ENCODE measurements at regions not wholly inside any gene's neighbourhood (a gene's known extent, or its start where the extent isn't known, plus 50 kb on each side); places are given as distances from the start of the nearest gene placed in this dataset.

DNA sequence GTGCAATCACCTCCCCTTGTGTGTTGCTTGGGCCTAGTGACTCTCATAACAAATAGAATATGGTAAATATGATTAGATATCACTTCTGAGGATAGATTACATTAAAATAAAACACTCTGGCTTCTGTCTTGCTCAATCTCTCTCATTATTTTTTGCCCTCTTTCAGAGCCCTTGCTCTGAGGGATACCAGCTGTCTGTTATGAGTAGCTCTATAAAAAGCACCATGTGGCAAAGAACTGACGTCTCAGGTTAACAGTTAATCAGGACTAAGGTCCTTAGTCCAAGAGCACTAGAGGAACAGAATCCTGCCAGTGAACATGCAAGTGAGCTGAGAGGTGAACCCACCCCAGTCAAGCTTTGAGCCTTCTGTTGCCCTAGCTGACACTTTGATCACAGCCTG lies 402.2 kb upstream of the HTR1E start:
- H3K36me3 Mint-ChIP-seq (ENCODE audit: low read depth) = no peaks in the 10 kb centered on the region
- TF ChIP-seq, protein P1, sequence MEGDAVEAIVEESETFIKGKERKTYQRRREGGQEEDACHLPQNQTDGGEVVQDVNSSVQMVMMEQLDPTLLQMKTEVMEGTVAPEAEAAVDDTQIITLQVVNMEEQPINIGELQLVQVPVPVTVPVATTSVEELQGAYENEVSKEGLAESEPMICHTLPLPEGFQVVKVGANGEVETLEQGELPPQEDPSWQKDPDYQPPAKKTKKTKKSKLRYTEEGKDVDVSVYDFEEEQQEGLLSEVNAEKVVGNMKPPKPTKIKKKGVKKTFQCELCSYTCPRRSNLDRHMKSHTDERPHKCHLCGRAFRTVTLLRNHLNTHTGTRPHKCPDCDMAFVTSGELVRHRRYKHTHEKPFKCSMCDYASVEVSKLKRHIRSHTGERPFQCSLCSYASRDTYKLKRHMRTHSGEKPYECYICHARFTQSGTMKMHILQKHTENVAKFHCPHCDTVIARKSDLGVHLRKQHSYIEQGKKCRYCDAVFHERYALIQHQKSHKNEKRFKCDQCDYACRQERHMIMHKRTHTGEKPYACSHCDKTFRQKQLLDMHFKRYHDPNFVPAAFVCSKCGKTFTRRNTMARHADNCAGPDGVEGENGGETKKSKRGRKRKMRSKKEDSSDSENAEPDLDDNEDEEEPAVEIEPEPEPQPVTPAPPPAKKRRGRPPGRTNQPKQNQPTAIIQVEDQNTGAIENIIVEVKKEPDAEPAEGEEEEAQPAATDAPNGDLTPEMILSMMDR (IDR thresholded peaks at IDR 0.05; ENCODE audit: unreplicated experiment in 3 of 3) = no peak
- H3K9me3 Mint-ChIP-seq = no peaks in the 10 kb centered on the region
- no peak overlapping the region for H3K4me3 Mint-ChIP-seq
- peak overlapping the region in 2 of 3 experiments; percentile 11 to 14 for H3K27ac Mint-ChIP-seq
- no peaks in the 10 kb centered on the region for H3K4me1 Mint-ChIP-seq
- H3K27me3 Mint-ChIP-seq (ENCODE audit: low read depth) = no peaks in the 10 kb centered on the region

DNA sequence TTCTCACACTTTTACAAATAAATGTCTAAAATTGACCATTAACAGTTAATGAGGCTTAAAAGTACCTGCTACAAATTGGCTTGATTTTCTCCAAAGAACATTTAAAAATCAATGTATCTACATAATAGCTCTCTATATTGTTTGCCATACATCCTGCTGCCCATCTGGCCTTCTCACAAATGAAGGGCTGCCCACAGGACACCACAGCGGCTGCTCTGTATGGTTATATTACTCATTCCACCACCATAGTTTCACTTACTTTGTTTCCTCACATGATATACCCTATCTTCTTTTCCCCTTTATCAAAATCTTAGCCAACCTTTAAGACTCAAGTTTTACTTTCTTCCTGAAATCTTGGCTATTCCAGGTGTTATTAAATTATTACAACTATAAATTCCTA lies 407.7 kb upstream of the HTR1E start:
- no peaks in the 10 kb centered on the region for H3K9me3 Mint-ChIP-seq
- H3K27ac Mint-ChIP-seq = no peak overlapping the region
- H3K4me1 Mint-ChIP-seq = no peaks in the 10 kb centered on the region
- TF ChIP-seq, protein P1 (IDR thresholded peaks at IDR 0.05; ENCODE audit: unreplicated experiment in 3 of 3) = no peak
- H3K36me3 Mint-ChIP-seq (ENCODE audit: low read depth) = no peaks in the 10 kb centered on the region
- no peaks in the 10 kb centered on the region for H3K27me3 Mint-ChIP-seq (ENCODE audit: low read depth)
- H3K4me3 Mint-ChIP-seq = no peak overlapping the region

DNA sequence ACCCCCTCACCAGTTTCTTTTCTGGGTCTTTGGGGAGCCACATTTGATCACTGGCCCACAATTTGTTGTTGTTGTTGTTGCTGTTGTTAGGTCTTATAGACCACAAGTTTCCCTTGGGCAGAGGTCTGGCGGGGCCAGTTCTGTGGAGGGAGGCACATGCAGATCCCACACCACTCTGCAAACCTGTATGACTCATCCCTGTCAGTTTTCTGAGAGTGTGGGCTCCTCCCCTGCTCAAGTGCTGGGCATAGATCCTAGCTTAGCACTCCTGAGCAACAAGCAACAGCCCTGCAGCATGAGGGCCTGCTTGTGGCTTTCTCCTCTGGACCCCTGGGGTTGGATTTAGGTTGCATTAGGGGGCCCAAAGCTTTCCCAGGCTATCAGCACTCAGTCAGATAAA lies 411.1 kb upstream of the HTR1E start:
- Mint-ChIP-seq H3K27ac (no peak overlapping the region), H3K9me3 (peaks cover 6% of the 10 kb centered on the region), H3K4me3 (no peak overlapping the region), H3K4me1 (no peaks in the 10 kb centered on the region), H3K36me3 (ENCODE audit: low read depth) (no peaks in the 10 kb centered on the region), H3K27me3 (ENCODE audit: low read depth) (no peaks in the 10 kb centered on the region)
- TF ChIP-seq, protein P1 (IDR thresholded peaks at IDR 0.05; ENCODE audit: unreplicated experiment in 3 of 3) = no peak

DNA sequence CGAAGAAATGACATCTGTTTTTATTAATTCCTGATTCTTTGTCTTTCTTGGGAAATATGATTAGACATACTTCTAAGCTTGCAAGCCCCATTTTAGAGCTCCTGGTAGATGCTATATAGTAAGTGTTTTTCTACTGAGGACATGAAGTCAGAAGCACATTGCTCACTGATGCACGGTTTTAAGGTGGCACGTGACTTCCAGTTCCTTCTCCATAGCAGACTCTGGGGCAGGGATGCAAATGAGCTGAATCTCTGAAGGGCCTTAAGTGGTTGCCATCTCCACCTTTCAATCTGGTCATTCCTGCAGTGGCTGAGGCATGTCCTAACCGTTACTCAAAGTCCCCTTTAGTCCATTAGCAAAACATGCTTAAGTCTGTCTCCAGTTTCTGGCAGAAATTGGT lies 421.2 kb upstream of the HTR1E start:
- Mint-ChIP-seq H3K27ac (no peak overlapping the region), H3K36me3 (ENCODE audit: low read depth) (no peaks in the 10 kb centered on the region), H3K4me3 (no peak overlapping the region), H3K27me3 (ENCODE audit: low read depth) (no peaks in the 10 kb centered on the region), H3K4me1 (no peaks in the 10 kb centered on the region), H3K9me3 (no peaks in the 10 kb centered on the region)
- TF ChIP-seq, protein P1 (IDR thresholded peaks at IDR 0.05; ENCODE audit: unreplicated experiment in 3 of 3) = no peak

DNA sequence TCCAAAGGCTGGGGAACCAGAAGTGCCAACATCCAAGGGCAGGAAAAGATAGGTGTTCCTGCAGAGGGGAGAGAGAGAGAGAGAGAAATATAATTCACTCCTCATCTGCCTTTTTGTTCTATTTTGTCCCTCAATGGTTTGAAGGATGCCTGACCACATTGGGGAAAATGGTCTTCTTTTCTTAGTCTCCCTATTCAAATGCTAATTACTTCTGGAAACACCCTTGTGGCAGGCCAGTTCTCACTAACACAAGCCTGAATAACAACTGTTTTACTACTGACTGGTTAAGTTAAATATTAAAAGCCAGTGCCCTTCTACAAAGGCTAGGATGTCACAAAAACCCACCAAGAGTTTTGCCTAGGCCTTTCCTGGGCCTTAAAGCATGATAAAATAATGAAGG lies 425.4 kb upstream of the HTR1E start:
- no peak overlapping the region for H3K4me3 Mint-ChIP-seq
- TF ChIP-seq, protein P1 (IDR thresholded peaks at IDR 0.05; ENCODE audit: unreplicated experiment in 3 of 3) = no peak
- H3K27ac Mint-ChIP-seq = peak overlapping the region; percentile 60 to 83 (median 60)
- H3K27me3 Mint-ChIP-seq (ENCODE audit: low read depth) = no peaks in the 10 kb centered on the region
- H3K9me3 Mint-ChIP-seq = no peaks in the 10 kb centered on the region
- no peaks in the 10 kb centered on the region for H3K36me3 Mint-ChIP-seq (ENCODE audit: low read depth)
- H3K4me1 Mint-ChIP-seq = no peaks in the 10 kb centered on the region

DNA sequence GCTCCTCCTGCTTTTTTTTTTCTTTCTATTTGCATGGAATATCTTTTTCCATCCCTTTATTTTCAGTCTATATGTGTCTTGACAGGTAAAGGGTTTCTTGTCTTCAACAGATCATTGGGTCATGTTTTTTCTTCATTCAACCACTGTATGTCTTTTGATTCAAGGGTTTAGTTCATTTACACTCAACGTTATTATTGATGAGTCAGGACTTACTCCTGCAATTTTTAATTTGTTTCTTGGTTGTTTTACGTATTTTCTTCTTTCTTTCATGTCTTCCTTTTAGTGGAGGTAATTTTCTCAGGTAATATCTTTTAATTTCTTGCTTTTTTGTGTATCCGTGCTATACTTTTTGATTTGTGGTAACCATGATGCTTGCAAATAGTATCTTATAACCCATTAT lies 429.1 kb upstream of the HTR1E start:
- Mint-ChIP-seq H3K4me3 (no peak overlapping the region), H3K9me3 (no peaks in the 10 kb centered on the region), H3K36me3 (ENCODE audit: low read depth) (no peaks in the 10 kb centered on the region), H3K27ac (no peak overlapping the region), H3K4me1 (no peaks in the 10 kb centered on the region), H3K27me3 (ENCODE audit: low read depth) (no peaks in the 10 kb centered on the region)
- TF ChIP-seq, protein P1 (IDR thresholded peaks at IDR 0.05; ENCODE audit: unreplicated experiment in 3 of 3) = no peak

Measured in nephron (organoid).